Astrocyte of the cerebellum (primary cell): ENCODE measurements at regions not wholly inside any gene's neighbourhood (a gene's known extent, or its start where the extent isn't known, plus 50 kb on each side); places are given as distances from the start of the nearest gene placed in this dataset.
"Not testable (repeated sequence)": the region's sequence is repeated elsewhere in the genome, so short reads cannot be mapped to it uniquely, and the experiment has no call there.

ENCODE experiments used
- DNase-seq: peaks from one replicate; pipeline ENCODE4 v3.0.0-alpha.2; 2011; ENCODE audit warnings: low read depth
- H3K4me3 ChIP-seq: 2 replicates; pipeline ENCODE4 v1.5.1; 2011; ENCODE audit warnings: mild to moderate bottlenecking, low read depth, low read length, moderate library complexity
- CTCF ChIP-seq: IDR thresholded peaks from 2 replicates; pipeline ENCODE4 v1.5.1; 2012; ENCODE audit warnings: low read length, low read depth, moderate library complexity, mild to moderate bottlenecking; ENCODE audit errors: missing control alignments
- in situ Hi-C: cut with HindIII; loops from 2 replicates; pipeline ENCODE4 v1.10.0; 2017; ENCODE audit warnings: low sequenced_read_pairs

DNA sequence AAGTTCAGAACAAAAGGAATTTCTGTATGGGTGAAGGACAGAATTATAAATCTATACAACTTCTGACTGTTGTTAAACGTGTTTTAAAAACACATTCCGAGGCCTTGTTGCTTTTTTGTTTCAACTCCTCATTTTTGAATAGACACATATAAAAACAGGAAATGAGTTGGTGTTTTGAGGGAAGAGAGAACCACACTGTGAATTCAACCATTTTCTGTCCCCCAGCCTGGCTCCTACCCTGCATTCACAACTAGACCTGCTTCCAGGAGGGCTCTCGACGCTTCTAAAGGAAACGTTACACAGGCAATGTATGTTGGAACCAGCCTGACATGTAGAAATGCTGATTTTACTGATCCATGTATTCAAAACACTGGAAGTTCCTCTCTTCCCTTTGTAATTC is 76.5 kb downstream of the OR13A1 start:
- no peak for DNase-seq

DNA sequence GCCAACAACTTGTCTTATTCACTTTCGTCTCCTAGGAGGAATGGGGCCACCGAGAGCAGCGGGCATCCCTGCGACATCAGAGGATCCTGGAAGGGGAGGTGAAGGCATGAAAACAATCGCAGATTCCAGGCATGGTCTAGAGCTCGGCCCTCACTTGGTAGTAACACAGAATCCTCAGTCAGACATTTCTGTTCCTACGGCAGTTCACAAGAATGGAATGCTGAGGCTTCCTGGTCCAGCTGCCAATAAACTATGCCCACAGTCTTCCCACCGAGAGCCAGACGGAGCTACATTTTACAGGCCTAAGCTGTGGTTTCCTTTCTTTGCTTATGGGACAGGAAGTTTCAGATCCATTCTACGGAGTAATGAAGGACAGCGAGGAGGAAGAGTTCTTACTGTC is 75.8 kb downstream of the OR13A1 start:
- DNase-seq, result peak; percentile 6
- in situ Hi-C loops, result no loop called here
- no peak for TF ChIP-seq CTCF
- H3K4me3 ChIP-seq, result no peak overlapping the region

More for the DNA sequence above, 76.5 kb downstream of the OR13A1 start:
- TF ChIP-seq CTCF, result no peak
- H3K4me3 ChIP-seq, result no peak overlapping the region
- in situ Hi-C loops, result no loop called here

GRCh38 chr10:45241865-45242520 is 73.4 kb downstream of the OR13A1 start:
- no peak for TF ChIP-seq CTCF
- DNase-seq, result no peak
- no peak overlapping the region for H3K4me3 ChIP-seq
- in situ Hi-C loops, result no loop called here

DNA sequence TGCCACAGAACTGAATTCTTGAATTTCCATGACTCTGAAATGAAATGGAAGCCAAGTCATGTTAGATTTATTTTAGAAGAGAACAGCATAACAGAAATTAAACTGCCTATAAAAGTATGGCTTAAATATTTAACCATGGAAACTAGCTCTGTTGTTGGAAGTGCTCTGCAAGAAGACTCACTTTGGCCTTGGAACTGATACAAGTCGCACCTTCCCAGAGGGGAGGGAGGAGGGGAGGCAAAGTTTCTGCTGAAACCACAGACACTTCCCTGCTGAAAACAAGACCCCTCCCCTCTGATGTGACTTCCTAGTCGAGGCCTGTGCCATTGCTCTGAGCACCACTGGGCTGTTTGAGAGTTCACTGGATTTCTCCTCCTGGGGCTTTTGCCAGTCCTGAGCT is 72.1 kb downstream of the OR13A1 start:
- no peak for TF ChIP-seq CTCF
- no peak for DNase-seq
- in situ Hi-C loops, result no loop called here
- H3K4me3 ChIP-seq, result no peak overlapping the region

DNA sequence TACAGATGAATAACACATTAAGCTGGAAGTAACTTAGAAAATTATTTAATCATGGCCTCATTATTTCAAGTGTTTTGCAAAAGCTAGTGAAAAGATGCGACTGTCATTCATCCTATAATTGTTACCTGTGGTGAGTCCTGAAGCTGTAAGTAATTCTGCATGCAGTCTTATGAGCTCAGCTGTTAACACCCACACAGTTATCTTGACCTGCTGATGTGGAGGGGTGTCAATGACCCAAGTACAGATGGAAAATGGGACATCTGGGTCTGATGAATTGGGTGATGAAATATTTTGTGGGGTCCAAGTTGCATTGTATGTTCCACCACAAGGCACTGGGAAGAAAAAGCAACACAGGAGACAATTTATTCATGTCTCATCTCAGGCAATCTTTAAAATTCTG is 68.9 kb downstream of the OR13A1 start:
- no peak overlapping the region for H3K4me3 ChIP-seq
- no peak for TF ChIP-seq CTCF
- DNase-seq, result no peak
- in situ Hi-C loops, result no loop called here

DNA sequence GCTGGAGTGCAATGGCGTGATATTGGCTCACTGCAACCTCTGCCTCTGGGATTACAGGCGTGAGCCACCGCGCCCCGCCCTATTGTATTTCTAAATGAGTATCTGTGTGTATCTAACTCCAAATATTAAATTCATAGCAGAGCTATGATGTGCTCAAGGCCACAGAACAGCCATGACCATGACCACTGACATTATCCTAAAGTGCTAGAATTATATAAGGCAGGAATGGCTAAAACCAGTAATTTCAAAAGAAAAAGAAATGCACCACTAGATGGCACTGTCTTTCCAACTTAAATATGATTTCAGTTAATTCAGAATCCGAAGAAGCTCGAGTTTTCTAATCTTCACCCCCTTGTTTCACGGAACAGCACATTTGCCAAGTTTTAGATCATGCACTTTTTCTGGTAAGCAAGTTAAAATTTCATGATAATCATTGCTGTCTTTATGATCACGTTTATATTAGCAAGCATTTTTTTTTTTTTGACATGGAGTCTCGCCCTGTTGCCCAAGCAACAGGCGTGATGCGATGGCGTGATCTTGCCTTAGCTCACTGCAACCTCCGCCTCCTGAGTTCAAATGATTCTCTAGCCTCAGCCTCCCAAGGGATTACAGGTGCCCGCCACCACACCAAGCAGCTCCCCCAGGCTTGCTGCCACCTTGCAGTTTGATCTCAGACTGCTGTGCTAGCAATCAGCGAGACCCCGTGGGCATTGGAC is 65.3 kb downstream of the OR13A1 start:
- peak overlapping the region; percentile 24 for H3K4me3 ChIP-seq
- in situ Hi-C loops, result no loop called here
- DNase-seq, result peak; percentile 35
- TF ChIP-seq CTCF, result peak; percentile 34

- not testable (repeated sequence) for DNase-seq
Observed at GRCh38 chr10:45250694-45251075, 64.7 kb downstream of the OR13A1 start.

More at GRCh38 chr10:45250694-45251075, 64.7 kb downstream of the OR13A1 start:
- H3K4me3 ChIP-seq, in situ Hi-C loops: not testable (repeated sequence)
